Vagina (tissue), 2 donors: ENCODE measurements at regions not wholly inside any gene's neighbourhood (a gene's known extent, or its start where the extent isn't known, plus 50 kb on each side); places are given as distances from the start of the nearest gene placed in this dataset.
A peak's percentile ranks its signal among the peaks of the same experiment; 100 is the strongest.

Source experiments
- DNase-seq, 2 donors: peaks; one replicate each; pipeline ENCODE4 v3.0.0-alpha.2; 2017; ENCODE audit errors: extremely low spot score in 2 of 2
- H3K27ac ChIP-seq: fragments of 200-600 bp; sonication (generic); one replicate; pipeline ENCODE4 v1.5.1; 2019
- H3K27me3 ChIP-seq: fragments of 200-600 bp; sonication (generic); one replicate; pipeline ENCODE4 v1.5.1; 2019
- H3K36me3 ChIP-seq, 2 donors: fragments of 200-600 bp; sonication (generic); one replicate each; pipeline ENCODE4 v1.5.1; 2017 to 2019
- H3K4me1 ChIP-seq: fragments of 200-600 bp; sonication (generic); one replicate; pipeline ENCODE4 v1.5.1; 2019
- H3K4me3 ChIP-seq, 2 donors: fragments of 200-600 bp; sonication (generic); 1 replicate in 1 of 2; 2 replicates in 1 of 2; pipeline ENCODE4 v1.5.1; 2016 to 2019
- H3K9me3 ChIP-seq: fragments of 200-600 bp; sonication (generic); one replicate; pipeline ENCODE4 v1.5.1; 2019
- CTCF ChIP-seq, 3 experiments: fragments of 450-650 bp in 2 of 3; fragments of 200-600 bp in 1 of 3; sonication (generic) in 1 of 3; IDR thresholded peaks; one replicate each; pipeline ENCODE4 v1.5.1; 2017 to 2019; ENCODE audit warnings: antibody characterized with exemption in 3 of 3, mild to moderate bottlenecking in 2 of 3, moderate library complexity in 2 of 3
- POLR2A ChIP-seq, 2 donors: fragments of 450-650 bp; IDR thresholded peaks; one replicate each; pipeline ENCODE4 v1.6.1; 2017; ENCODE audit warnings: antibody characterized with exemption in 2 of 2, mild to moderate bottlenecking in 2 of 2, moderate library complexity in 2 of 2
- POLR2AphosphoS5 ChIP-seq, 2 donors: sonication (generic); formaldehyde crosslinking; IDR thresholded peaks; one replicate each; pipeline ENCODE4 v1.9.0; 2017; ENCODE audit warnings: antibody characterized with exemption in 2 of 2, mild to moderate bottlenecking in 2 of 2, low read depth in 1 of 2; ENCODE audit not compliant: insufficient read depth in 1 of 2
- intact Hi-C: fragments of 100-400 bp; cut with DNase I; formaldehyde crosslinking; loops from one replicate; pipeline ENCODE4 v1.15.1; 2023

DNA sequence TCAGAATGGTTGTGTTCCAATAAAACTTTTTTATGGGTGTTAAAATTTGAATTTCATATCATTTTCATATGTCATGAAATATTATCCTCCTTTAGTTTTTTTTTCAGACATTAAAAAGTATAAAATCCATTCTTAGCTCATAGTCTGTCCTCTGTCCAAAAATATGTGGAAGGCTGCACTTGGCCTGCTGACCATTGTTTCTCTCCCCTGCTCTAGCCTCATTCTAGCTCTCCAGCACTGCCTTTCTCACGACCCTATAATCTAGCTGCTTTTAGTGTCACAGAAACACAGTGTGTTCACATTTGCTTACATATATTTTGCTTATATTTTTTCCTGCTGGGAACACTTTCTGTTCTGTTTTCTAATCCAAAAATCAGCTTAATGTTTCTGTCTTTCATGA lies 165.0 kb upstream of the ANK2 start:
- Histone ChIP-seq H3K4me3 (no peak overlapping the region), H3K36me3 (no peaks in the 10 kb centered on the region), H3K27ac (no peak overlapping the region), H3K4me1 (no peaks in the 10 kb centered on the region), H3K27me3 (no peaks in the 10 kb centered on the region), H3K9me3 (no peaks in the 10 kb centered on the region)
- no peak for DNase-seq
- intact Hi-C loops, result no loop called here
- TF ChIP-seq POLR2AphosphoS5 (IDR thresholded peaks at IDR 0.05; ENCODE audit: insufficient read depth in 1 of 2, low read depth in 1 of 2) (no peak), POLR2A (IDR thresholded peaks at IDR 0.05) (no peak), CTCF (IDR thresholded peaks at IDR 0.05) (no peak)

DNA sequence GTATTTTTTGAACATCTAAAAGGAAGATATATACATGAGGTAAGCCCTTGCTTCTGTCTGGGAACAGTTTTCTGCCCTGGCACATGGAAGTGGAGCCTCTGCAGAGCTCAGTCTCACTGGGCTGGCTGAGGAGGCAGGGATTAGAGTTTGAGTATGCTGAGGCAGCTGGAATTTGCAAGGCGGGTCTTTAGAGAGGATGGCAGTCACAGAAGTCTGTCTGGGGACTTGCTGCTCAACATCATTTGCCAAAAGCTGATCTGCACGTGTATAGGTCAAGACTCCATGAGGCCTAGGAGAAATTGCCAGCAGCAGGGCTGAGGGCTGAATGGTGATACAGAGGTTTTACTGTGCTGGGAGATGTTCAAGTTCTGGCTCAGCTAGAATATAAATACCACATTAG lies 163.6 kb upstream of the ANK2 start:
- intact Hi-C loops, result no loop called here
- no peaks in the 10 kb centered on the region for H3K4me1 ChIP-seq
- no peak overlapping the region for H3K4me3 ChIP-seq
- TF ChIP-seq POLR2A (IDR thresholded peaks at IDR 0.05) (no peak), CTCF (IDR thresholded peaks at IDR 0.05) (no peak), POLR2AphosphoS5 (IDR thresholded peaks at IDR 0.05; ENCODE audit: insufficient read depth in 1 of 2, low read depth in 1 of 2) (no peak)
- H3K36me3 ChIP-seq, result no peaks in the 10 kb centered on the region
- DNase-seq, result no peak
- no peak overlapping the region for H3K27ac ChIP-seq
- no peaks in the 10 kb centered on the region for H3K27me3 ChIP-seq
- no peaks in the 10 kb centered on the region for H3K9me3 ChIP-seq

- Histone ChIP-seq H3K4me3 (no peak overlapping the region), H3K27me3 (no peaks in the 10 kb centered on the region), H3K4me1 (no peaks in the 10 kb centered on the region), H3K27ac (no peak overlapping the region), H3K9me3 (no peaks in the 10 kb centered on the region), H3K36me3 (no peaks in the 10 kb centered on the region)
- TF ChIP-seq CTCF (IDR thresholded peaks at IDR 0.05) (no peak), POLR2AphosphoS5 (IDR thresholded peaks at IDR 0.05; ENCODE audit: insufficient read depth in 1 of 2, low read depth in 1 of 2) (no peak), POLR2A (IDR thresholded peaks at IDR 0.05) (no peak)
- no peak for DNase-seq
- intact Hi-C loops, result no loop called here
These were observed 160.8 kb upstream of the ANK2 start for GRCh38 chr4:112888622-112889021.

- TF ChIP-seq CTCF (IDR thresholded peaks at IDR 0.05) (no peak), POLR2AphosphoS5 (IDR thresholded peaks at IDR 0.05; ENCODE audit: insufficient read depth in 1 of 2, low read depth in 1 of 2) (no peak), POLR2A (IDR thresholded peaks at IDR 0.05) (no peak)
- Histone ChIP-seq H3K4me1 (no peaks in the 10 kb centered on the region), H3K9me3 (no peaks in the 10 kb centered on the region), H3K4me3 (no peak overlapping the region), H3K36me3 (no peaks in the 10 kb centered on the region), H3K27me3 (no peaks in the 10 kb centered on the region), H3K27ac (peak overlapping the region; percentile 76)
- intact Hi-C loops, result no loop called here
- no peak for DNase-seq
These were observed 160.3 kb upstream of the ANK2 start for GRCh38 chr4:112889199-112889598.

DNA sequence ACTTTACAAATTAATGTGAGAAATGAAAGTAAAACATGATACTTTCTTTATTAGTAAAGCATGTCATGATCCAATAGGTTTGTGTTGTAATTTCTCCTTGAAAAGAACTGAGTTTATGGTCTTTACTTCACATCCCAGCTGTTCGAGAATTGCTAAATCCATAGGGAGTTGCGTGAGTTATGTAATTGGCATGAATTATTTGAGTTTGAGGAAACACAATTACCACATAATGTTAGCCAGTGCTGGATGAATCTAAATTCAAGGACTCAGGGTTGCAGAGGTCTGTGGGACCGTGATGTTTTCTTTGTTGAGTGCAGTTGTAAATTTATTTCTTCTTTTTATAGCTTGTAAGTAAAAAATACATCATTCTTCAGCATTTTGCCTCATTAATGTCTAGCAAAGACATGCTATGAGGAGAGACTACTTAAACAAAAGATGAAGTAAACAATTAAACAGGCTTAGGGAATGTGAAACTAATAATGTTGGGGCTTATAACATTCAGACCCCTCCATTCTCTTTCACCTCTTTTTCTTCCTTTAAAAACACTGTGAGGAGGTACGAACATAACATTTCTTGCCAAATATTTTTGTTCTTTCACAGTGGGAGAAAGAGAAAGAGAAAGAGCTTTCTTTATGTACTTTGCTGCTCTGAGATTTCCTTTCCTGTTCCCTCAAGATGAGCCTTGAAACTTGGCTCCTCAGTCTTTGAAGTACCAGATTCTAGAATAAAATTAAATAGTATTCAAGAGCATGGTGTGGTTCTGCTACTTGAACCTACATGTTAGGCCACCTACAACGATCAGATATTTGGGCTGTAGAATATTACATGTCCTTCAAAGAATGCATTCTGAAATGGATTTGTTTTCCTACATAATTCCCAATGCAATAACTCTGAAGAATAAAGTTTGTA lies 159.6 kb upstream of the ANK2 start:
- no peaks in the 10 kb centered on the region for H3K9me3 ChIP-seq
- H3K27ac ChIP-seq, result peak overlapping the region; percentile 76
- intact Hi-C loops, result no loop called here
- H3K27me3 ChIP-seq, result no peaks in the 10 kb centered on the region
- H3K36me3 ChIP-seq, result no peaks in the 10 kb centered on the region
- no peak for DNase-seq
- H3K4me3 ChIP-seq, result peak overlapping the region; percentile 23 to 33
- no peaks in the 10 kb centered on the region for H3K4me1 ChIP-seq
- TF ChIP-seq CTCF (IDR thresholded peaks at IDR 0.05), result no peak
- no peak for TF ChIP-seq POLR2A (IDR thresholded peaks at IDR 0.05)
- no peak for TF ChIP-seq POLR2AphosphoS5 (IDR thresholded peaks at IDR 0.05; ENCODE audit: insufficient read depth in 1 of 2, low read depth in 1 of 2)
